ENCODE measurements at regions not wholly inside any gene's neighbourhood (a gene's known extent, or its start where the extent isn't known, plus 50 kb on each side); places are given as distances from the start of the nearest gene placed in this dataset.

- no peaks in the 10 kb centered on the region for H3K27me3 ChIP-seq (ENCODE audit: control insufficient read depth in 1 of 2, insufficient read depth in 2 of 2, low read length in 2 of 2)
- H3K4me1 ChIP-seq (ENCODE audit: insufficient read depth, low read length): peaks cover 50% of the 10 kb centered on the region
- peak overlapping the region; percentile 37 for H3K9ac ChIP-seq (ENCODE audit: insufficient read depth, low read depth, low read length)
- no peaks in the 10 kb centered on the region for H3K9me3 ChIP-seq (ENCODE audit: low read length)
- POLR2A ChIA-PET: interaction anchor here (0.8 to 1.6 kb wide), 5 partner anchors 12 to 66 kb away, joined by 3 to 6 read pairs (median 3); no protein-coding TSS in a partner anchor
- CTCF ChIA-PET (ENCODE audit: low intra/inter-chr PET ratio, low total read pairs): no interaction called here
- H3K4me3 ChIP-seq (replicated peaks in 1 of 3; ENCODE audit: insufficient read depth in 1 of 3, low read depth in 2 of 3, low read length in 3 of 3): peak overlapping the region in 2 of 3 experiments; percentile 52 to 63; a peak in 5 of 6 replicates
- peak overlapping the region; percentile 93 for H3K27ac ChIP-seq (ENCODE audit: extremely low read length, insufficient read depth, low read length)
- peak; percentile 42 for FAIRE-seq
- 10% methylated on average over 5 of the region's 5 CpGs for WGBS (ENCODE audit: low lambda C conversion rate)
- no peaks in the 10 kb centered on the region for H4K20me1 ChIP-seq (ENCODE audit: insufficient read depth, low read length)
- in situ Hi-C loops (cut with HindIII; ENCODE audit: extremely low pct_ligation_motif_present, low pct_unique_long_range_greater_than_20kb): no loop called here
- no peaks in the 10 kb centered on the region for H3K79me2 ChIP-seq (ENCODE audit: insufficient read depth, low read length)
- intact Hi-C loops (cut with micrococcal nuclease; ENCODE audit: unreplicated experiment): loop anchor here (1.0 to 10.0 kb wide), 2 partner anchors 61 to 174 kb away; no protein-coding TSS in a partner anchor
- DNase-seq (ENCODE audit: low spot score): peak; percentile 91
- peak; percentile 98 for ATAC-seq
- H2AFZ ChIP-seq (ENCODE audit: low read length): peak overlapping the region; percentile 94
- H3K4me2 ChIP-seq (ENCODE audit: low read depth, low read length): peak overlapping the region; percentile 92
- H3K36me3 ChIP-seq (replicated peaks in 1 of 2; ENCODE audit: control insufficient read depth in 1 of 2, insufficient read depth in 2 of 2, low read length in 2 of 2): no peaks in the 10 kb centered on the region
- BruUV-seq (replicated peaks): no TSS peak
- TF ChIP-seq ZNF18 (CRISPR knock-in tag; IDR thresholded peaks at IDR 0.05; ENCODE audit: insufficient replicate concordance): no peak
- TF ChIP-seq, protein P1, sequence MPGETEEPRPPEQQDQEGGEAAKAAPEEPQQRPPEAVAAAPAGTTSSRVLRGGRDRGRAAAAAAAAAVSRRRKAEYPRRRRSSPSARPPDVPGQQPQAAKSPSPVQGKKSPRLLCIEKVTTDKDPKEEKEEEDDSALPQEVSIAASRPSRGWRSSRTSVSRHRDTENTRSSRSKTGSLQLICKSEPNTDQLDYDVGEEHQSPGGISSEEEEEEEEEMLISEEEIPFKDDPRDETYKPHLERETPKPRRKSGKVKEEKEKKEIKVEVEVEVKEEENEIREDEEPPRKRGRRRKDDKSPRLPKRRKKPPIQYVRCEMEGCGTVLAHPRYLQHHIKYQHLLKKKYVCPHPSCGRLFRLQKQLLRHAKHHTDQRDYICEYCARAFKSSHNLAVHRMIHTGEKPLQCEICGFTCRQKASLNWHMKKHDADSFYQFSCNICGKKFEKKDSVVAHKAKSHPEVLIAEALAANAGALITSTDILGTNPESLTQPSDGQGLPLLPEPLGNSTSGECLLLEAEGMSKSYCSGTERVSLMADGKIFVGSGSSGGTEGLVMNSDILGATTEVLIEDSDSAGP (CRISPR knock-in tag; IDR thresholded peaks at IDR 0.05; ENCODE audit: borderline replicate concordance): peak; percentile 48; the same call in 1 of the 2 replicates
- 0 out of 2 replicates have a peak, but pooled peaks have one; percentile 44 for TF ChIP-seq ZNF264 (CRISPR knock-in tag; IDR thresholded peaks at IDR 0.05)
- no peak for TF ChIP-seq ZNF256 (CRISPR knock-in tag; conservative IDR thresholded peaks at IDR 0.05)
- no peak for TF ChIP-seq PBX3 (CRISPR knock-in tag; IDR thresholded peaks at IDR 0.05; ENCODE audit: borderline replicate concordance)
- TF ChIP-seq ZNF678 (CRISPR knock-in tag; IDR thresholded peaks at IDR 0.05): no peak
- 0 out of 2 replicates have a peak, but pooled peaks have one; percentile 20 for TF ChIP-seq ATF1 (CRISPR knock-in tag; IDR thresholded peaks at IDR 0.05)
- no peak for TF ChIP-seq KAT2B (IDR thresholded peaks at IDR 0.05; ENCODE audit: borderline replicate concordance, low read depth, low read length)
- TF ChIP-seq, protein P2, sequence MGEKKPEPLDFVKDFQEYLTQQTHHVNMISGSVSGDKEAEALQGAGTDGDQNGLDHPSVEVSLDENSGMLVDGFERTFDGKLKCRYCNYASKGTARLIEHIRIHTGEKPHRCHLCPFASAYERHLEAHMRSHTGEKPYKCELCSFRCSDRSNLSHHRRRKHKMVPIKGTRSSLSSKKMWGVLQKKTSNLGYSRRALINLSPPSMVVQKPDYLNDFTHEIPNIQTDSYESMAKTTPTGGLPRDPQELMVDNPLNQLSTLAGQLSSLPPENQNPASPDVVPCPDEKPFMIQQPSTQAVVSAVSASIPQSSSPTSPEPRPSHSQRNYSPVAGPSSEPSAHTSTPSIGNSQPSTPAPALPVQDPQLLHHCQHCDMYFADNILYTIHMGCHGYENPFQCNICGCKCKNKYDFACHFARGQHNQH (CRISPR knock-in tag; IDR thresholded peaks at IDR 0.05): 0 out of 2 replicates have a peak, but pooled peaks have one; percentile 53
- no peak for TF ChIP-seq FOXO1 (CRISPR knock-in tag; IDR thresholded peaks at IDR 0.05)
- no peak for TF ChIP-seq NFE2 (CRISPR knock-in tag; IDR thresholded peaks at IDR 0.05)
- TF ChIP-seq NCOA2 (CRISPR knock-in tag; IDR thresholded peaks at IDR 0.05): peak; percentile 51
- no peak for TF ChIP-seq CBX1 (IDR thresholded peaks at IDR 0.05; ENCODE audit: low read depth)
- TF ChIP-seq, protein P3, sequence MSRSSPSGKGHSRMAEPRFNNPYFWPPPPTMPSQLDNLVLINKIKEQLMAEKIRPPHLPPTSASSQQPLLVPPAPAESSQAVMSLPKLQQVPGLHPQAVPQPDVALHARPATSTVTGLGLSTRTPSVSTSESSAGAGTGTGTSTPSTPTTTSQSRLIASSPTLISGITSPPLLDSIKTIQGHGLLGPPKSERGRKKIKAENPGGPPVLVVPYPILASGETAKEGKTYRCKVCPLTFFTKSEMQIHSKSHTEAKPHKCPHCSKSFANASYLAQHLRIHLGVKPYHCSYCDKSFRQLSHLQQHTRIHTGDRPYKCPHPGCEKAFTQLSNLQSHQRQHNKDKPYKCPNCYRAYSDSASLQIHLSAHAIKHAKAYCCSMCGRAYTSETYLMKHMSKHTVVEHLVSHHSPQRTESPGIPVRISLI (CRISPR knock-in tag; IDR thresholded peaks at IDR 0.05; ENCODE audit: borderline replicate concordance): no peak
- TF ChIP-seq GFI1 (CRISPR knock-in tag; IDR thresholded peaks at IDR 0.05; ENCODE audit: borderline replicate concordance): 0 out of 2 replicates have a peak, but pooled peaks have one; percentile 38
- TF ChIP-seq ZNF878 (CRISPR knock-in tag; IDR thresholded peaks at IDR 0.05): peak; percentile 47; the same call in 1 of the 2 replicates
- TF ChIP-seq HMG20A (CRISPR knock-in tag; IDR thresholded peaks at IDR 0.05; ENCODE audit: borderline replicate concordance): peak; percentile 55; the same call in 1 of the 2 replicates
- TF ChIP-seq ZNF441 (CRISPR knock-in tag; IDR thresholded peaks at IDR 0.05; ENCODE audit: borderline replicate concordance): no peak
Observed at GRCh38 chr1:200314085-200314750, 95.6 kb downstream of the ZNF281 start.

Data from HepG2 (cell line).